ENCODE measurements at regions not wholly inside any gene's neighbourhood (a gene's known extent, or its start where the extent isn't known, plus 50 kb on each side); places are given as distances from the start of the nearest gene placed in this dataset.

DNA sequence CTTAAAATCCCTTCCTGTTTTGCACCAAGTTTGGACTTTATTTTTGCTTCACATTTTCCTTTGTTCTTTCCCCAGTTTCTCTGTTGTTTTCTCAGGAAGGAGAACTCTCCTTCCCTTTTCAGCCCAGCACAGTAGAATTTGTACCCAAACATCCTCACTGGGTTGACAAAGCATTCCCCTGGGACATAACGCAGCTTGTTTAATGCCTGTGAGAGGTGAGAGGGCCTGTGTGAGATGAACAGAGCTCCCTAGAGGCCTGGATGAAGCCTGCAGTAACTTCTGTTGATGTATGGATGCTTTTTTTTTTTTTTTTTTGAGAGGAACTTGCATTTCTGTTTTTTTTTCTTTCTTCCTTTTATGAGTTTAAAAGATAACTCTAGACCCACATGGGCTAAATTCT, 104.9 kb upstream of the SLC22A23 start:
- Histone ChIP-seq H3K4me3 (ENCODE audit: low read length) (no peak overlapping the region), H3K4me1 (ENCODE audit: insufficient read depth, low read length) (no peaks in the 10 kb centered on the region), H3K9me3 (ENCODE audit: low read length) (no peaks in the 10 kb centered on the region), H3K27me3 (ENCODE audit: insufficient read depth, low read length, poor library complexity, severe bottlenecking) (no peaks in the 10 kb centered on the region), H3K36me3 (ENCODE audit: insufficient read depth, low read length) (no peaks in the 10 kb centered on the region), H3K27ac (ENCODE audit: low read depth, low read length) (no peak overlapping the region)
- peaks cover 0 to 2% (median 0%) of the 10 kb centered on the region in 3 donors for H3K36me3 Mint-ChIP-seq
- no peaks in the 10 kb centered on the region for H3K4me1 Mint-ChIP-seq
- peaks cover 12 to 17% of the 10 kb centered on the region in 2 donors for H3K27me3 Mint-ChIP-seq
- H3K27ac Mint-ChIP-seq = no peak overlapping the region
- H3K9me3 Mint-ChIP-seq = no peaks in the 10 kb centered on the region
- no peak for DNase-seq
- POLR2A ChIA-PET = no interaction called here
- no peak overlapping the region for H3K4me3 Mint-ChIP-seq
- CTCF ChIA-PET = no interaction called here

DNA sequence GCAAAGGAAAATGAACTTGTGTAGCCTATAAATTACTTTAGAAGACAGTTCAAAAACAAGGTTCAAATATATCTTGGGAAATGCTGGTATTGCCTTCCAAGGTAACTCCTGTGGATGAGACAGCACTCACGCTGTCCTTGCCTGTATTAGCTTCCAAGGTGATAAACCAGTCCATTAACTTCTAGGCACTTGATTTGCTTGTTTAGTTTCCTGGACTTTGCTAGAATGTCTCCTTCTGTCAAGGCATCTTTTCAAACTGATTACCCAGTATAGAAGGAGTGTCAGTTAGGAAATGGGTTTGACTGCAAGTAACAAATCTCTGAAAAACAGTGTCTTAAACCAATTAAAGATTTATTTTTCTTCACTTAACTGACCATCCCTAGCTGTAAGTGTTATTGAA, 103.4 kb upstream of the SLC22A23 start:
- Histone ChIP-seq H3K4me1 (ENCODE audit: insufficient read depth, low read length) (no peaks in the 10 kb centered on the region), H3K9me3 (ENCODE audit: low read length) (no peaks in the 10 kb centered on the region), H3K27ac (ENCODE audit: low read depth, low read length) (no peak overlapping the region), H3K4me3 (ENCODE audit: low read length) (no peak overlapping the region), H3K36me3 (ENCODE audit: insufficient read depth, low read length) (no peaks in the 10 kb centered on the region), H3K27me3 (ENCODE audit: insufficient read depth, low read length, poor library complexity, severe bottlenecking) (no peaks in the 10 kb centered on the region)
- no peaks in the 10 kb centered on the region for H3K9me3 Mint-ChIP-seq
- H3K27me3 Mint-ChIP-seq = peaks cover 12 to 29% of the 10 kb centered on the region in 2 donors
- H3K36me3 Mint-ChIP-seq = peaks cover 0 to 2% (median 0%) of the 10 kb centered on the region in 3 donors
- CTCF ChIA-PET = no interaction called here
- H3K4me1 Mint-ChIP-seq = no peaks in the 10 kb centered on the region
- H3K27ac Mint-ChIP-seq = no peak overlapping the region
- no peak for DNase-seq
- POLR2A ChIA-PET = no interaction called here
- no peak overlapping the region for H3K4me3 Mint-ChIP-seq

DNA sequence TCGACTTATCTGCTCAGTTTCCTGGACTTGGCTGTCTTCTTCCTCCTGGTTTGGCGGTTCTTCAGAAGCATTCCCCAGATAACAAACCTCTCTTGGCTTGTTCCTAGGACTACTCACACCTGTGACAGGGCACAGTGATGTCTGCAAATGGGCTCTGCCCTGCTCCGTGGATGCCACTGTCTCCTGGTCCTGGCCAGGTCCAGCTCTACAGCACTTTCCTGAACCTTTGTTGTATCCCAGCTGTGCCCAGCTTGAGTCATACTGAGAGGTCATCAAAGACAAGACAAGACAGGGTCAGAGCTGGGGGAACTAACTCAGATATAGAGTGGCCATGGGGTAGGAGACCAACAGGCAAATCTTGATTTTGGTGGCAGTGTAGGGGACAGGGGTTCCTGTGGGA, 102.7 kb upstream of the SLC22A23 start:
- no peaks in the 10 kb centered on the region for H3K4me1 ChIP-seq (ENCODE audit: insufficient read depth, low read length)
- peaks cover 0 to 2% (median 0%) of the 10 kb centered on the region in 3 donors for H3K36me3 Mint-ChIP-seq
- H3K9me3 Mint-ChIP-seq = no peaks in the 10 kb centered on the region
- H3K27me3 ChIP-seq (ENCODE audit: insufficient read depth, low read length, poor library complexity, severe bottlenecking) = no peaks in the 10 kb centered on the region
- ChIA-PET CTCF (no interaction called here), POLR2A (no interaction called here)
- H3K27ac ChIP-seq (ENCODE audit: low read depth, low read length) = no peak overlapping the region
- no peak overlapping the region for H3K4me3 ChIP-seq (ENCODE audit: low read length)
- H3K4me1 Mint-ChIP-seq = no peaks in the 10 kb centered on the region
- H3K36me3 ChIP-seq (ENCODE audit: insufficient read depth, low read length) = no peaks in the 10 kb centered on the region
- no peak overlapping the region for H3K4me3 Mint-ChIP-seq
- H3K27me3 Mint-ChIP-seq = peaks cover 12 to 28% of the 10 kb centered on the region in 2 donors
- H3K27ac Mint-ChIP-seq = no peak overlapping the region
- DNase-seq = no peak
- H3K9me3 ChIP-seq (ENCODE audit: low read length) = no peaks in the 10 kb centered on the region

DNA sequence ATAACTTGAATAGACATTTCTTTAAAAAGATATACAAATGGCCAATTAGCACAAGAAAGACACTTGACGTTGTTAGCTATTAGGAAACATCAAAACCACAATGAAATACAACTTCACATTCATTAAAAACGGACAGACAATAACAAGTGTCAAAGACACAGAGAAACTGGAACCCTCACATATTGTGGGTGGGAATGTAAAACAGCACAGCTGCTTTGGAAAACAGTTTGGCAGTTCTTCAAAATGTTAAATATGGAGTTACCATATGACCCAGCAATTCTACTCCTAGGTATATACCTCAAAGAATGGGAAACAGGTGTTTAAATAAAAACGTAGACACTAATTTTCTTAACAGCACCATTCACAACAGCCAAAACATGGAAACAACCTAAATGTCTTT, 100.5 kb upstream of the SLC22A23 start:
- H3K36me3 Mint-ChIP-seq = peaks cover 0 to 2% (median 0%) of the 10 kb centered on the region in 3 donors
- Histone ChIP-seq H3K4me1 (ENCODE audit: insufficient read depth, low read length) (no peaks in the 10 kb centered on the region), H3K4me3 (ENCODE audit: low read length) (no peak overlapping the region), H3K27ac (ENCODE audit: low read depth, low read length) (no peak overlapping the region), H3K27me3 (ENCODE audit: insufficient read depth, low read length, poor library complexity, severe bottlenecking) (no peaks in the 10 kb centered on the region), H3K9me3 (ENCODE audit: low read length) (no peaks in the 10 kb centered on the region), H3K36me3 (ENCODE audit: insufficient read depth, low read length) (no peaks in the 10 kb centered on the region)
- peaks cover 10 to 38% of the 10 kb centered on the region in 2 donors for H3K27me3 Mint-ChIP-seq
- DNase-seq = no peak
- ChIA-PET CTCF (no interaction called here), POLR2A (no interaction called here)
- no peak overlapping the region for H3K27ac Mint-ChIP-seq
- no peak overlapping the region for H3K4me3 Mint-ChIP-seq
- peaks cover 0 to 2% (median 0%) of the 10 kb centered on the region in 5 donors for H3K9me3 Mint-ChIP-seq
- H3K4me1 Mint-ChIP-seq = no peaks in the 10 kb centered on the region

DNA sequence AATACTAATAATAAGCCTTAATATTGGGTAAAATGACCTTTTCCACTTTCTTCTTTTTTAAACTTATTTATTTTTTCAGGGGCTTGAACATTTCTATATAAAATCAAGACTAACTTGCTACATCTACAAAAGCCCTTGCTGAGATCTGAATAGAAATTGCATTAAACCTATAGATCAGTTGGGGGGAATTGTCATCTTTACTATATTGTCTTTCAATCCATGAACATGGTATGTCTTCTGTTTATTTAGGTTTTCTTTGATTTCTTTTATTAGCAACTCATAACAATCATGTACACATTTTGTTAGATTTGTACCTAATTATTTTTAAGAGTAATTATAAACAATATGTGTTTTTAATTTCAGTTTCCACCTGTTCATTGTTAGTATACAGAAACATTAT, 96.4 kb upstream of the SLC22A23 start:
- Histone ChIP-seq H3K9me3 (ENCODE audit: low read length) (no peaks in the 10 kb centered on the region), H3K27me3 (ENCODE audit: insufficient read depth, low read length, poor library complexity, severe bottlenecking) (no peaks in the 10 kb centered on the region), H3K36me3 (ENCODE audit: insufficient read depth, low read length) (no peaks in the 10 kb centered on the region), H3K4me1 (ENCODE audit: insufficient read depth, low read length) (no peaks in the 10 kb centered on the region), H3K27ac (ENCODE audit: low read depth, low read length) (no peak overlapping the region), H3K4me3 (ENCODE audit: low read length) (no peak overlapping the region)
- Mint-ChIP-seq H3K9me3 (peaks cover 0 to 2% (median 0%) of the 10 kb centered on the region in 5 donors), H3K4me1 (no peaks in the 10 kb centered on the region), H3K27ac (no peak overlapping the region), H3K27me3 (peaks cover 4 to 40% of the 10 kb centered on the region in 2 donors), H3K36me3 (no peaks in the 10 kb centered on the region), H3K4me3 (no peak overlapping the region)
- DNase-seq = no peak
- ChIA-PET CTCF (no interaction called here), POLR2A (no interaction called here)

DNA sequence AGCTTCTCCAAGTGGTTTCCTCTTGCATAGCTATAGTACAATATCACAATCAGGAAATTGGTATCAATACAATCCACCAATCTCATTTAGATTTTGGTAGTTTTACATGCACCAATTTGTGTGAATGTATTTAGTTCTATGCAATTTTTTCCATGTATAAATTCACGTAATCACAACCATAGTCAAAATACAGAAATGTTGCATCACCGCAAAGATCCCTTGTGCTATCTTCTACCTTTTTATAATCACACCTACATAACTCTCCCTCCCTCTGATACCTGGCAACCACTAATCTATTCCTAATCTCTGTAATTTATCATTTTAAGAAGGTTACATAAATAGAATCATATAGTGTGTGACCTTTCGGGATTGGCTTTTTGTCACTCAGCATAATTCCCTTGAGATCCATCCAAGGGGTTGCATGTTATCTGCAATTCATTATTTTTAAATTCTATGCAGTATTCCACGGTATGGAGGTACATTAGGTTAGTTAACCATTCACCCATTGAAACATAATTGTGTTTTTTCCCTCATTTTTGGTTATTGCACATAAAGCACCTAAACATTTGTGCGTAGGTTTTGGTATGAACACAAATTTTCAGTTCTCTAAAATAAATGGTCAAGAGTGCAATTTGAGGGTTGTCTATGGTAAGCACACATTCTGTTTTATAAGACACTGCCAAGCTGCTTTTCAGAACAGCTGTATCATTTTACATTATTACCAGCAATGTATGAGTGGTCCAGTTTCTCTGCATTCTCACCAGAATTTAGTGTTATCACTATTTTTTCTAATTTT, 95.1 kb upstream of the SLC22A23 start:
- no peaks in the 10 kb centered on the region for H3K36me3 Mint-ChIP-seq
- H3K27me3 Mint-ChIP-seq = peaks cover 2 to 38% of the 10 kb centered on the region in 2 donors
- Histone ChIP-seq H3K9me3 (ENCODE audit: low read length) (no peaks in the 10 kb centered on the region), H3K36me3 (ENCODE audit: insufficient read depth, low read length) (no peaks in the 10 kb centered on the region), H3K4me3 (ENCODE audit: low read length) (no peak overlapping the region), H3K4me1 (ENCODE audit: insufficient read depth, low read length) (no peaks in the 10 kb centered on the region), H3K27me3 (ENCODE audit: insufficient read depth, low read length, poor library complexity, severe bottlenecking) (no peaks in the 10 kb centered on the region), H3K27ac (ENCODE audit: low read depth, low read length) (no peak overlapping the region)
- POLR2A ChIA-PET = no interaction called here
- H3K4me1 Mint-ChIP-seq = no peaks in the 10 kb centered on the region
- CTCF ChIA-PET = no interaction called here
- no peak for DNase-seq
- peaks cover 0 to 2% (median 0%) of the 10 kb centered on the region in 5 donors for H3K9me3 Mint-ChIP-seq
- H3K4me3 Mint-ChIP-seq = no peak overlapping the region
- no peak overlapping the region for H3K27ac Mint-ChIP-seq

DNA sequence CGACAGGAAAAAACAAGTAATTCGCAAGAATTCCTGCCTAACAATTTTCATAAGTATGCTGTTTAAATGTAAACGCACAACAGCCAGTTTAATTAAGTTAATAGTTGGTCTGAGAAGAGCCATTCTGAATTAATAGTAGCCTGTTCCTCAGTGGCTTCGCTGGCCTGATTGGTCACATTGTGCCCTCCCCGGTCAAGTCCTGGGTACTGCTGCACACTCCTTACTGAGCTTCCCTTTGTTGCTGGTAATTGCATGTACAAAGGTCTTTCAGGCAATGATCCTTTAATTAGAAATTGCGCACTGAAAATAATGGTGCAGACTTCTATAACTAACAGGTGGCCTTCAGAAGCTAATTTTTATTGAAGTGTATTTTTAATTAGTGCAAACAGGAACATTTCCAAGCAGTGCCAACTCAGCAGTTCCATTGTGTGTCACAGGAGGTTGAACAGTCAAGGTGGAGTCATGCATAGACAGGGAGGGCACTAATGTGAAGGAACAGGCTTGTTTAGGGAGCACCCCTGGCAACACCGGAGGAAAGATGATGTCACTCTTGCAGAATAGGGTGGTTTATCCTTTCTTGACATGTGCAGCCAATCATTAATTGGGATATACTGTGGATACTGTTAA, 92.6 kb upstream of the SLC22A23 start:
- H3K4me3 Mint-ChIP-seq = no peak overlapping the region
- peaks cover 2 to 29% of the 10 kb centered on the region in 2 donors for H3K27me3 Mint-ChIP-seq
- ChIA-PET CTCF (no interaction called here), POLR2A (no interaction called here)
- Histone ChIP-seq H3K4me3 (ENCODE audit: low read length) (no peak overlapping the region), H3K4me1 (ENCODE audit: insufficient read depth, low read length) (no peaks in the 10 kb centered on the region), H3K9me3 (ENCODE audit: low read length) (no peaks in the 10 kb centered on the region), H3K27ac (ENCODE audit: low read depth, low read length) (no peak overlapping the region), H3K36me3 (ENCODE audit: insufficient read depth, low read length) (no peaks in the 10 kb centered on the region), H3K27me3 (ENCODE audit: insufficient read depth, low read length, poor library complexity, severe bottlenecking) (no peaks in the 10 kb centered on the region)
- no peaks in the 10 kb centered on the region for H3K36me3 Mint-ChIP-seq
- no peaks in the 10 kb centered on the region for H3K4me1 Mint-ChIP-seq
- peaks cover 0 to 2% (median 0%) of the 10 kb centered on the region in 5 donors for H3K9me3 Mint-ChIP-seq
- no peak overlapping the region for H3K27ac Mint-ChIP-seq
- DNase-seq = no peak

DNA sequence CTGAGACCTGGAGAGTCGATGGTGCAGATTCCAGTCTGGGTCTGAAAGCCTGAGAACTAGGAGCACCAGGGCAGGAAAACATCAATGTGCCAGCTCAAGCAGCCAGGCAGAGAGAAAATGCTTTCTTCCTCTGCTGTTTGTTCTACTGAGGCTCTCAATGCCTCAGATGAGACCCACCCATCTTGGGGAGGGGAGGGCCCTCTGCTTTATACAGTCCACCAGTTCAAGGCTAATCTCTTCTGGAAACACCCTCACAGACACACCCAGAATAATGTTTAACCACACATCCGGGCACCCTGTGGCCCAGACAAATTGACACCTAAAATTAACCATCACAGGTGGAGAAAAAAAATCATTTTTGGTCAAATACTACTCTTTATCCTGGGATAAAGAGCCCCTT, 89.3 kb upstream of the SLC22A23 start:
- Histone ChIP-seq H3K36me3 (ENCODE audit: insufficient read depth, low read length) (no peaks in the 10 kb centered on the region), H3K9me3 (ENCODE audit: low read length) (no peaks in the 10 kb centered on the region), H3K4me1 (ENCODE audit: insufficient read depth, low read length) (no peaks in the 10 kb centered on the region), H3K27ac (ENCODE audit: low read depth, low read length) (no peak overlapping the region), H3K27me3 (ENCODE audit: insufficient read depth, low read length, poor library complexity, severe bottlenecking) (no peaks in the 10 kb centered on the region), H3K4me3 (ENCODE audit: low read length) (no peak overlapping the region)
- Mint-ChIP-seq H3K4me3 (no peak overlapping the region), H3K36me3 (no peaks in the 10 kb centered on the region), H3K9me3 (no peaks in the 10 kb centered on the region), H3K27me3 (peaks cover 0 to 29% of the 10 kb centered on the region in 2 donors), H3K4me1 (no peaks in the 10 kb centered on the region), H3K27ac (no peak overlapping the region)
- DNase-seq = no peak
- POLR2A ChIA-PET = no interaction called here
- CTCF ChIA-PET = no interaction called here
